AG04449 (cell line): ENCODE measurements at regions not wholly inside any gene's neighbourhood (a gene's known extent, or its start where the extent isn't known, plus 50 kb on each side); places are given as distances from the start of the nearest gene placed in this dataset.
"Not testable (repeated sequence)": the region's sequence is repeated elsewhere in the genome, so short reads cannot be mapped to it uniquely, and the experiment has no call there.

ENCODE experiments used
- CTCF ChIA-PET: fragments of 350-600 bp; formaldehyde crosslinking; extraction: SDS; loops from one replicate; lab custom pipeline; 2021; ENCODE audit warnings: antibody characterized with exemption; lab: Yijun Ruan, JAX
- POLR2A ChIA-PET: fragments of 400-600, 350-600 bp; formaldehyde crosslinking; extraction: SDS; loops from one replicate; lab custom pipeline; 2020; ENCODE audit warnings: antibody characterized with exemption, inconsistent platforms; lab: Yijun Ruan, JAX
- DNase-seq: peaks from one replicate; pipeline ENCODE4 v3.0.0-alpha.2; 2010; ENCODE audit warnings: low read depth, low spot score
- H3K4me3 ChIP-seq: 2 replicates; pipeline ENCODE4 v1.5.1; 2011; ENCODE audit warnings: low read depth, mild to moderate bottlenecking, control low read depth, low read length
- CTCF ChIP-seq: IDR thresholded peaks from one replicate; pipeline ENCODE4 v1.5.1; 2011; ENCODE audit warnings: mild to moderate bottlenecking, moderate library complexity, low read length, control low read depth, inconsistent platforms; ENCODE audit not compliant: insufficient read depth; ENCODE audit errors: missing control alignments

GRCh38 chr9:78982849-78983248, 588.9 kb upstream of the TLE4 start:
- no peak overlapping the region for H3K4me3 ChIP-seq
- CTCF ChIA-PET = interaction anchor here (1.3 kb wide), 1 partner anchor 543 kb away, joined by 4 read pairs; no protein-coding TSS in a partner anchor
- no peak for DNase-seq
- no peak for TF ChIP-seq CTCF
- POLR2A ChIA-PET = no interaction called here

DNA sequence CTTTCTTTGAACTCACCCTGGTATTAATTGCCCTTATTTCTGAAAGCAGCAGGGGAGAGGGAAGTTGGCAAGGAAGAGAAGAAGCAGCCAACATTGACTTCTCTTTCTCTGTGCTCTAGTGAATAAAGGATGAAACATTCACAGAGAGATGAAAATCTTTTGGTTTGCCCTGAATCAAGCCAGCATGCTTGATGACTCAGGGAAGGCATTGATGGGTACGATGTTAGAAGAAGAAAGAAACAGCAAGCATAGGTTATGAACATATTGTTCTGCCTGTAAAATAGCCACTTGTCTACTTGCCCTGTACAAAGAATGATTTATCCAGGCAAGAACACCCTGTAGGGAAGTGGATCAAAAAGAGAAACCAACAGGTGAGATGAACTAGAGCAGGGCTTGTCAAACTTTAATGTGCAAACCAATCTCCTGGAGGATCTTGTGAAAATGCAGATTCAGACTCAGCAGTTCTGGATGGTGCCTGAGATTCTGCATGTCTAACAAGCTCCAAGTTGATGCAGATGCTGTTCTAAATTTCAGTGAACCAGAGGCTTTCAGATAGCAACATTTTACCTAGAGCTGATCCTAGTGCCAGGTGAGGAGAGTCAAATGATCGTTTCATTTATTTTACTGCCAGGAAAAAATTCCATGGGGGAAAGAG, 586.6 kb upstream of the TLE4 start:
- H3K4me3 ChIP-seq = no peak overlapping the region
- POLR2A ChIA-PET = interaction anchor here (0.9 kb wide), 1 partner anchor 94 kb away, joined by 4 read pairs; no protein-coding TSS in a partner anchor
- no peak for TF ChIP-seq CTCF
- DNase-seq = no peak
- CTCF ChIA-PET = interaction anchor here (0.7 to 1.8 kb wide), 3 partner anchors 13 to 164 kb away, joined by 3 to 7 read pairs (median 4); no protein-coding TSS in a partner anchor

DNA sequence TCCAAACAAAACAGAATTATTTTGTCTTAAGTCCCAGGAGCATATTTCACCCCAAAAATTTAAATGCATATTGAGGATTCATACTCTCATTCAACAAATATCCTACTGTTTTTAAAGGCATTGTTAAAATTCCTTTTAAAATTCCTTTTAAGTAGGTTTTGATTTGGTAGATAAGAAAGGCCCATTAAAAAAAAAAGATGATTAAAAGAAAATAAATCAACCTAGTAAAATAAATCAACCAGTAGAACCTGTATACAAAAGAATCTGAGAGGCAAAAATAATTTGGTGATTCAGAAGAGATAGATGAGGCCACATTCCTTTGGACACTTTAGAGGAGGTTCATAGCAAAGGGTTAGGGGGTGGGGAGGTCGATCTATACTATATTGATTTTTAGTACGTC, 585.3 kb upstream of the TLE4 start:
- DNase-seq = no peak
- POLR2A ChIA-PET = interaction anchor here (0.7 to 1.0 kb wide), 2 partner anchors 26 to 311 kb away, joined by 3 read pairs; no protein-coding TSS in a partner anchor
- no peak overlapping the region for H3K4me3 ChIP-seq
- CTCF ChIA-PET = interaction anchor here (1.8 kb wide), 1 partner anchor 14 kb away, joined by 7 read pairs; no protein-coding TSS in a partner anchor
- TF ChIP-seq CTCF = no peak

- H3K4me3 ChIP-seq = no peak overlapping the region
- ChIA-PET POLR2A (interaction anchor here (0.7 kb wide), 1 partner anchor 24 kb away, joined by 3 read pairs; no protein-coding TSS in a partner anchor), CTCF (interaction anchor here (0.7 kb wide), 1 partner anchor 20 kb away, joined by 3 read pairs; no protein-coding TSS in a partner anchor)
- no peak for TF ChIP-seq CTCF
- DNase-seq = no peak
These were observed 582.6 kb upstream of the TLE4 start for GRCh38 chr9:78989031-78989658.

DNA sequence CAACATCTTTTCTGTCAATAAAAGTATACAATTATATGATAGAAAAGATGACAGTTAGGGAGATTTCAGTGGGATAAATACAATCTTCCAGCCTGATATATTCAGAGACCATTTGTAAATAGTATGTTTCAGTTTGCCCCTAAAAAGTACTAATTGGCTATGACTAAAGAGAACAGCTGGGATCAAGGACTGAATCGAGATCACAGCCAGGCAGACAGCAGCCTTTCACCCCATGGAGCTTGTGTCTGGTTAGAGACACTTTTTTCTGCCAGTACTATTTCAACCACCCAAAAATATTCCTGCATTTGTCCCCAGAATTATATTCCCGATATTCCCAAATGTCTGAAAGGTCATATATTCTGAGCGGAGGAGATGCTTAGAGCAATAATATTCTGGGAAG, 577.3 kb upstream of the TLE4 start:
- no peak overlapping the region for H3K4me3 ChIP-seq
- TF ChIP-seq CTCF = no peak
- ChIA-PET POLR2A (no interaction called here), CTCF (no interaction called here)
- no peak for DNase-seq

DNA sequence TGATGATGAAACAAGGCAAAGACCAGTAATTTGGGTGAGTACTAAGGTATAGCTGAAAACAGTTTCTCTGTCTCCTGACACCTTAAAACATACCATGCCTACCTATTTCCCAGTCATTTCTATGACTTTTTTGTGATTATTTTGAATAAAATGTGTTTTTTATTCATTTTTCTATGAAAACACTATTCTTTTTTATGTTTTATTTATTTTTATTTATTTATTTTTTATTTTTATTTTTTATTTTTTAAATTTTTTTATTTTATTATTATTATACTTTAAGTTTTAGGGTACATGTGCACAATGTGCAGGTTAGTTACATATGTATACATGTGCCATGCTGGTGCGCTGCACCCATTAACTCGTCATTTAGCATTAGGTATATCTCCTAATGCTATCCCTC, 576.8 kb upstream of the TLE4 start:
- H3K4me3 ChIP-seq, POLR2A ChIA-PET, DNase-seq, CTCF ChIA-PET: not testable (repeated sequence)
